ENCODE measurements at regions not wholly inside any gene's neighbourhood (a gene's known extent, or its start where the extent isn't known, plus 50 kb on each side); places are given as distances from the start of the nearest gene placed in this dataset.

DNA sequence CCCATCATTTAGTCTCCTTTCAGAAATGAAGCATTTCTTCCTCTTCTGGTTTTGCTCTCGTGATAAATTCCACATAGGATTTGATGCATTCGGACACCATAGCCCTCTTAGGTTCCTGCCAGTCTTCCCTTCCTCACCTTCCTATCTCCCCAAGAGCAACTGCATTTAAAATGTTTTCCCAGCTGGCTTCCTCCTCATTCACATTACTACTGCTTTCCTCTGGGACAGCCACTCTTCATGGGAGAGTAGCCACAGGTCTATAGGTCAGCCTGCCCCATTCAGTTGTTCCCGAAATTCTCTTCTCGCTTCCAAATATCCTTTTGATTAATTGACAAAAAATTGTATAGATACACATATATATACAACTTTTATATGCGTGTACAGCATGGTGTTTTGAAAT lies 214.2 kb upstream of the PDE10A start:
- DNase-seq (ENCODE audit: low spot score) = no peak

DNA sequence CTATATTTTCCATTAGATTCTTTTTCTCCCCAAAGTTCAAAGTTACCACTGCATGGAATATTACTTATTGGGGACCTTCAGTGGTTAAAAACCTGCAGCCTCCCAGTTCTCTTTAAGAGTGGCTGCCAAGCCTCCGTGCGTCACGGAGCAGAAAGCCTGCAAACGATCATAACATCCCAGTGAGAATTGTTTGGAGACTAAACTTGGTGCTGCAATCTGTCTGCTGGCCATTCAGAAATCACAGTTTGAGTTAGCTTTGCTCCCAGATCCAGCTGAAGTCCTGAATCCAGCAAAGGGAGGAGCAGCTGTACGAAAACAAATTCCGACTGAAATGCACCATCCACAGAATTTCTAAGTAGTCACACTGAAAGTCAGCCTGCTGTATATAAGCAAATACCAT lies 213.5 kb upstream of the PDE10A start:
- no peak for DNase-seq (ENCODE audit: low spot score)

DNA sequence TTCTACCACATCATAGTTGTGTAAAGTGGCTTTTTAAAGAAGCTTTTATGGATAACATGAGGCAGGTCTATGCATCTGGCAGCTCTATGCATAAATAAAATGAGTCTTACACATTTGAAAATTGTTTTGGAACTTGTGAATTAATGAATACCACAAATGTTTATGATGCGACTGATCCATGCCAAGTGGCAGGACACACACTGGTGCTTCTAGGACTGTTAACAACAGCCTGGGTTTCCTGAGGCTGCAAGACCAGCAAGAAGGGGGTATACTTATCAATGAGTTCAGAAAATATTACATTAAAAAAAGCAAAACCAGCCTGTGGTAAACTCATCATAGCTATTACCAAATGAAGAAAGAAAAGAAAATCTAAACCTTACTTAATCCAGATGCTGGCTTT lies 212.9 kb upstream of the PDE10A start:
- DNase-seq (ENCODE audit: low spot score) = no peak

DNA sequence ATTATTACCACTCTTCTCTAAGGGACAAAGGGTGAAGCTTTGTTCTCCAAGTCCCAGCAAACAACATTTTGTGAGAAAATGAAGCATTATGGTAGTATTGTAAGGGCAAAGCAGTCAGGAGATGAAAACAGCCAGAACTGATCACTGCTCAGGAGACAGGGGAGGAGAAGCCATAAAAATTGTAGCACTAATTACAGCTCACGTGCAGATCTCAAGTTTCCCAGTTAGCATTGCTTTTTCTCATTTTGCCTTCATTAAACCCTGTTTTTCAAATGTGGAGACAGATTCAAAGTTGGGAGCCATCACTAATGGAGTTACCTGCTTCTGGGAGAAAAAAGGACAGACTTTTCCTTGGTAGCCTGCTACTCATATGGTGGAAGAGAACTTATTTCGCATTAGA lies 210.9 kb upstream of the PDE10A start:
- DNase-seq (ENCODE audit: low spot score) = no peak

DNA sequence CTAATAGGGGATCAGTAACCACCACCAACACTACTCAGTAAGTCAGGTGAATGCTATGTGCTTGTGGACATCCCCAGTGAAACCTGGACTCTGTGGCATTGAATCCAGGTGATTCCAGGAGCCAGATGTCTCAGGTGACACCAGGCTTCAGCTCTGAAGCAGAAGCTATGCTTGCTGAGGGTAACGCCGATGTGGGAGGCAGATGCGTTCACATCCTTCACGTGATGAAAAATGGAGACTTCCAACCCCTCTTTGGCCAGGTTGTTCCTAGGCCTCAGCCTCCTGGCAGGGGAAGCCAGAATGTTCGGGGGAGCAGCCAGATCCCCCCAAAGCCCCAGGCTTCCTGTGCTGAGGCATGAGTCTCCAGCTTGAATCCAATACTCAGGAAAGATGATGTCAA lies 209.8 kb upstream of the PDE10A start:
- no peak for DNase-seq (ENCODE audit: low spot score)

DNA sequence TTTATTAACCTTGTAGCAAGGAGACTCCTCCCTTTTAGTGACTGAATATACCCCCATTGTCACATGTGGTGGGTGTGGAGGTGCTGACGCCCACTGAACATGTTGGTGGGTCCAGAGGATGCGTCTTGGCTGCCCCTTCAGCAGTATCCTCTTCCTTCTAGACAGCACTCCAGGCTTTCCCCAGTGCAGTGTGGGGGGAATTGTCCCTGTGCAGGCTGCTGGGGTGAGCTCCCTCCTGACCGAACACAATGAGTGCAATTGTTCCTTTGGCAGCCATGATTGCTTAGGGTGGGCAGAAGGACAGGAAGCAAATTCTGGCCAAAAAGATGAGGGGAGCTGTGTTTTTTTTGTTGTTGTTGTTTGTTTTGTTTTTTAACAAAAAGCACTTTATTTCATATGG lies 209.3 kb upstream of the PDE10A start:
- DNase-seq (ENCODE audit: low spot score) = no peak

DNA sequence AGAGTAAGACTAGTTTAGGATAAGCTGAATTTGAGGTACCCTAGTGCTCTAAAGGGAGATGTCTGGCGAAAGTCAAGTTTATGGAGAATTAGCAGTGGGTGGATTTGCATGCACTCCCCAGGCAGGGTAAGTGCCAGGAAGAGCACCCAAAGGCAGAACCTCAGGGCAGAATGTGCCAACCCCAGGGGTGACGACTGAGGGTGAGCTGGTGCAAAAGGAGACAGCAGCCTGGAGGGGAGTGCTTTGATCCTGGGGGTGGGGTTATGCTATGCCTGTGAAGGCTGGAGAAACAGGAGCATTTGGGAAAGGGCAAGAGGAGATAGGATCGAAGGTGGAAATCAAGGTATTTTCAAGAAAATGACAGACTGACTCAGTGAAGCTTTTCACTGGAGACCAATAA lies 208.5 kb upstream of the PDE10A start:
- DNase-seq (ENCODE audit: low spot score) = no peak

DNA sequence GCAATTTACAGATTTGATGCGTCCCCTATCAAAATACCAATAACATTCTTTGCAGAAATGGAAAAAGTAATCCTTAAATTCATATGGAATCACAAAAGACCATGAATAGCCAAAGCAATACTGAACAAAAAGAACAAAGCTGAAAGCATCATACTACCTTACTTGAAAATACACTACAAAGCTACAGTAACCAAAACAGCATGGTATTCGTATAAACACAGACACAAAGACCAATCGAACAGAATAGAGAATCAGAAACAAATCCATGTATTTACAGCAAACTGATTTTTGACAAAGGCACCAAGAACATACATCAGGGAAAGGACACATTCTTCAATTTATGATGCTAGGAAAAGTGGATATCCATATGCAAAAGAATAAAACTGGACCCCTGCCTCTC lies 206.5 kb upstream of the PDE10A start:
- DNase-seq (ENCODE audit: low spot score) = no peak

DNA sequence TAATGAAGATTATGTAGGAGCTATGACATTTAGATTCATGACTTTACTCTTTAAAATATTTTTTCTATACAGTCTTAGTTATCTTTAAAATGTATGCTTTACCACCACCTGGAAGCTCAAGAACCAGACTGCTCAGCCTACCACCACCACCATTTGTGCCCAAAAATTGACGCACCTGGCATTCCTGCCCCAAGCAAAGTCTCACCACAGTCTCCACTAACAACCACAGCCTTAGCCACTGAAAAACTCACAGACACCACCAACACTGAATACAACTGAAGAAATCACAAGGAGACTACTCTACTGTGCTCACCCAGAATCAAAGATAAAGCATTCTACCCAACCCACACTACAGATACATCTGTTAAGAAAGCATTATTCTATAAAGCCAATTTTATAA lies 201.9 kb upstream of the PDE10A start:
- no peak for DNase-seq (ENCODE audit: low spot score)

DNA sequence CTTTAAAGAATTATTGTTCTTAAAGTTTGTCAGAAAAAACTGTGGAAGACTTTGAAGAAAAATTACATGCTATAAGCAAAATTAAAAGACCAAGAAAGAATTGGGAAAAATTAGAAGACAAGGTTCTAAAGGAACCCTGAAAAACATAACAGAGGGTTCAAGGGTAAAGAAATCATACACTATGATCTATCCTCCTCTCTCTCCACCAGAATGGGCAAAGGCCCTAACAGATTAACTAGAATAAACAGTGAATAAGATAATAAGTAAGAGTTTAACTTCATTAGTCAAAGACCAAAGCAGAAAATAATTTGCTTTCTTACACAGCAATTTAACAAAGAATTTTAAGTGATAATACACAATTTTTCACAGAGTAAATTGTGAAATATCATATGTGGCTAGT lies 201.2 kb upstream of the PDE10A start:
- DNase-seq (ENCODE audit: low spot score) = no peak

DNA sequence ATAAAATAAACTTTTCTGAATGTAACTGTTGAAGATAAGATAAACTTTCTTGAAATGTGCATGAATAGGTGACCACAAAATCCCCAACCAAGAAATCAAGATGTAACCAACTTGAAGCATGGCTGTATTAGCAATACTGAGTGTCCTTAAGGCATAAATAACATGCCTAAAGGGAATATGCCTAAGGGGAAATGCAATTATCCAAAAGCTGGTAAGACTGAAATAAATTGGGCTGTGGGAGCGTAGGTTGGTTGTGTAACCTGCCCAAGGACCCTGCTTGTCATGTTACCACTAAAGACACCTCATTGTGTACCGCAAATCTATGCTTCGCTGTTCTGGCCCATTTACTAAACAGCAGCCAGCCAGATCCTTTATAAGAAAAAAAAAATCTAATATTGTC lies 200.8 kb upstream of the PDE10A start:
- DNase-seq (ENCODE audit: low spot score) = no peak

DNA sequence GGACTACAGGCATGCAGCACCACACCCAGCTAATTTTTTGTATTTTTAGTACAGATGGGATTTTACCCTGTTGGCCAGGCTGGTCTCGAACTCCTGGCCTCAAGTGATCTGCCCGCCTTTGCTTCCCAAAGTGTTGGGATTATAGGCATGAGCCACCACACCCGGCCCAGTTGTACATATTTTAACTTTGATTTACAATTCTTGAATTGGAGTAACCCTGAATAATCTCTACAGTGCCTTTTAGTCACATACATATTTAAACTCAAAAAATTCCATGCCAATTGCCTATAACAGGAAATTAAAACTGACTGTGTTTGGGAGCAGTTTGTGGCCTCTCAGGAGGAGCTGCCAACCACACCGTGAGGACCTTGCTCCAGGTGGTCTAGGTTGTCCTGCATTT lies 199.8 kb upstream of the PDE10A start:
- no peak for DNase-seq (ENCODE audit: low spot score)

DNA sequence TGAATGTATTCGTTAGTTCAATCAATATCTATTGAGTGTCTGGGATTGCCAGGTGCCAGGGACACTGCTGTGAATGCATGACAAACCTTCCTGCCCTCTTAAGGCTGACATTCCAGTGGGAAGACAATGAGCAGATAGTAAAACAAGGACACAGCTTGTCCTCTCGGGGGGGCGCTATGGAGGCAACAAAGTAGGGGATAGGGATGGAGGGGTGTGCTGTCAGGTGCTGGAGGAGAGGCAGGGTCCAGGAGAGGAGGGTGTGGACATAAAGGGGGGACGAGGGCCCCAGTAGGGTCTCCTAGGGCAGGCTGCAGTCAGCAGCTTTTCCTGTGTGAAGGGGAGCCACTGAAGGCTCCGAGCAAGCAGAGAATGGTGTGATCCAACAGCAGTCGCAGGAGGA lies 198.2 kb upstream of the PDE10A start:
- no peak for DNase-seq (ENCODE audit: low spot score)

DNA sequence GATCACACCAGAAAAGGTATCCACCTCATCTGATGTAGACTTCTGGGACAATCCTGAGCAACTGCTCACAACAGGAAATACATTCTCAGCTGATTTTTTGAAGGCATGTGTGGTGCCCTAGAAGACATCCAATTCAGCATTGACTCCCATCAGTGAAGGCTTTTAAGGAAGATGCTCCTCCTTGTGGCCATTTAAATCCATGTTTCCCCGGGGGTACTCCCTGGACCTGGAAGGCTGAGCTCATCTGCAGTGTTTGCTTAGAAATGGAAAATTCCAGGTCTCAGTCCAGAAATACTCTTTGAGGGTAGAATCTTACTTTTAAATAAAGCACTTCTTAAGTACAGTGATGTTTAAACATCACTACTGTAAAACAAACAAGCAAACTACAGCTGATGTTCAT lies 195.5 kb upstream of the PDE10A start:
- DNase-seq (ENCODE audit: low spot score) = peak; percentile 11

DNA sequence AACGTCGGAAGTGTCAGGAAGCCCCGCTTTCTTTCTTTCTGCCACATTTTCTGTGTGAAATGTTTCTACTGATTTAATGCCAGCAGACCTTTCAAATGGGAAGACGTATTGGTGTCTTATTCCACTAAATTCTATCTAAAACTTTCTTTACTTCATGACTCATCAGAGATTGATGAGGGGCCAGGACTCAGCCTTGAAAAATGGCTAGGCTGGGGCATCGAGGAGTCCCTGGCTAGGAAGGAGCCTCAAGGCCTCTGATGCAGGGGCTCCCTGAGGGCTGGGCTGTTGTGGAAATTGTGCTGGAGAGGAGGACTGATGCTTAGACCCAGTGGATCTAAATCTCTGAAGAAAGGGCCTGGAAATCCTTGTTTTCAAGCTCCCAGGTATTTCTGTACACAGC lies 192.8 kb upstream of the PDE10A start:
- DNase-seq (ENCODE audit: low spot score) = no peak

DNA sequence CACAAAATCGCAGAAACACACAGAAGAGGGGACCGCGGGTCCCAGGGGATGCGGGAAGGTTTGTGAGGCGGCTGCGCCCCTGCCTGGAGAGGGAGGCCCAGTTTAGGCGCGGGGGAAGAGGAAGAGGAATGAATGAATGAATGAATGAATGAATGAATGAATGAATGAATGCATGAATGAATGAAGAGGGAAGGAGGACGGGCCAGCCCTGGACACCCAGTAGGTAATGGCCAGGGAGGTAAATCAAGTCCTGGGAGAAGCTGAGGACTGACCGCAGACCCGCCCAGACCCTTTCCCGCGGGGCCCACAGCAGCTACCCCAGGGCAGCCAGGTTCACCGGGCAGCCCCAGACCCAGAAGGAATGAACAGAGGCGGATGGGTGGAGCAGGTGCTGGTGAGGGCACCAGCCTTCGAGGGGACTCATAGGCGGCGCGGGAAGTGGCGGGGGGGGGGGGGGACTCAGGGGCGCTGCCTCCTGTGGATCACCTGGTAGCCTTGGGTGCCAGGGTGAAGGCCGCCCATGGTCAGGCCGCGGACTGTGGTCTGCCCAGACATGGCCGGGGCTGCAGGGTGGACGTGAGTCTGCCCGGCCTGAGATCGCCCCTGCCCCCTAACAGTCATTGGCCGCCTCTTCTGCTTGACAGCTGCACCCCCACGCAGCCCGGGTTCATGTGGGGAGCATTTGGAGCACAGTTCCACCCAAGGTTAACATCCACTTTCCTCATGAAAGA lies 192.0 kb upstream of the PDE10A start:
- no peak for DNase-seq (ENCODE audit: low spot score)

DNA sequence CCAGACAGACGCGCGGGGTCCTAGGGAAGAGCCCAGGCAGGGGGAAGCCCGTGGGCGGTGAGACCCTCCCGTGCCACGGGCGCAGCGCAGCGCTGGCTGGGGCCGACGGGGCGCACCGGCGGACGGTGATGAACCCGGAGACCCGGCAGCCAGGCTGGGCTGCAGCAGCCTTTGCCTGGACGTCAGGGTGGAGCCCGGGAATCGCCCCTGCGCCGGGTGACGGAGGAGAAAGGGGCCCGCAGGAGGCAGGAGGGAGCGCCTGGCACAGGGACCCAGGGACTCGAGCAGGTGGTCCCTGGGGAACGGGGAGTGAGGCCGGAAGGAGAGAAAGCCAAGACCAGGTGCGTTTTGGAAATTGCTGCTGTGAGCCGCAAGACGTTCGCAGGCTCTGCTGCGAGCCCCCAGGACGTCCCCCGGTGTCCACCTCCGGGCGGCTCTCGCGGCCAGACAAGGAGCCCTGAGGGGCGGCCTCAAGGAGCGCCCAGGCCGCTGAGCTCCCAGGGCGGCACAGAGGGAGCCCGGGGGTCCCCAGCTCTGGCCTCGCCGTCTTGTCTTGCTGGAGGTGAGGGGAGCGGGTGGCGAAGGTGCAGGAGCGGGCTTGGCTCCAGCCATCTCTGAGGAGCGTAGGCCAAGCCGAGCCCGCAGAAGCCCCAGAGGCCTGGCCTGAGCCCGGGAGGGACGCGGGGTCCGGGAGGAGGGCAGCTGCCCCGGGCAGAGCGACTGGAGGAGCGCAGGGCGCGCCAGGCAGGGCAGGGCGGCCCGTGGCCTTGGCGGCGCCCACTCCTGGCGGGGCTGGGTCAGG lies 191.2 kb upstream of the PDE10A start:
- DNase-seq (ENCODE audit: low spot score) = no peak

DNA sequence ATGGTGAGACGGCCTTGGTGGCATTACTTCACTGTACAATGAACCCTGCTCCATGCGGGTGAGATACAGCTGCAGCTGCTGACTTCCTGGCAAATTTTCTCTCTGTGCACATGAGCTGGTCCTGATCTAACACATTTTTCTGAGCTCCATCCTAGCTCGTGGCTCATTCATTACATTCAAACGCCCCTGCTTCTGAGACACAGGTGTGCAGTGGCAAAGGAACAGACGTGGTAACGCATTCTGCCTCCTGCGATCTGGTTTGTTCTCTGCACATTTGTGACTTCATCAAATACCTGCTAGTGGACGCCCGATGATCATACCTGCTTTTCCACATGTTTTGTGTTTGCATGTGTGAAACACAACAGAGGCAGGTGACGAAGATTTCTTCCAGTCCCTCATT lies 189.6 kb upstream of the PDE10A start:
- no peak for DNase-seq (ENCODE audit: low spot score)

DNA sequence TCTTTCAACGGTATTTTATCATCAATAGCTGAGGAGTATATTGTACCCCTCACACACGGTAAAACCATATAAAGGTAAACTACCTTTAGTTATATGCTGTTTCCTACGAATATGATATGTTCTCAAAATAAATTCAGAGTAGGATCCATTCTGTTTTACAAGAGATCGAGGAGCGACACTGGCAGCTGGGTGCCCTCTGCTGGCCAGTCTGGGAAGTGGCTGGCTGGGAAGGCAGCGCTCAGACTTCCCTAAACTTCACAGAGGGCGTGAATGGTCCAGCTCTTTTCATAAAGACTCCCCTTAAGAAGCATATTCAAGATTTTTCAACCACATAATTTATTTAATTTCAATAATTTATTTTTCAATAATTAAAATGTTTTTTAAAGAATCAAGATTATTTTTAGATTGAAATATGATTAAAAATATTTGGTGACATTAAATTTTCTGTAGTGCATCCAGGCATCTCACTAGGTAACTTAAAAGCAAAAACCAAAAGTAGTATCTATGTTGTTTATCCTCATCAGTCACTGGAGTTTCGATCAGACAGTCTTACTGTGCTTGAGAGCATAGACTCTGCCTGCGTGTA lies 187.5 kb upstream of the PDE10A start:
- DNase-seq (ENCODE audit: low spot score) = peak; percentile 58

DNA sequence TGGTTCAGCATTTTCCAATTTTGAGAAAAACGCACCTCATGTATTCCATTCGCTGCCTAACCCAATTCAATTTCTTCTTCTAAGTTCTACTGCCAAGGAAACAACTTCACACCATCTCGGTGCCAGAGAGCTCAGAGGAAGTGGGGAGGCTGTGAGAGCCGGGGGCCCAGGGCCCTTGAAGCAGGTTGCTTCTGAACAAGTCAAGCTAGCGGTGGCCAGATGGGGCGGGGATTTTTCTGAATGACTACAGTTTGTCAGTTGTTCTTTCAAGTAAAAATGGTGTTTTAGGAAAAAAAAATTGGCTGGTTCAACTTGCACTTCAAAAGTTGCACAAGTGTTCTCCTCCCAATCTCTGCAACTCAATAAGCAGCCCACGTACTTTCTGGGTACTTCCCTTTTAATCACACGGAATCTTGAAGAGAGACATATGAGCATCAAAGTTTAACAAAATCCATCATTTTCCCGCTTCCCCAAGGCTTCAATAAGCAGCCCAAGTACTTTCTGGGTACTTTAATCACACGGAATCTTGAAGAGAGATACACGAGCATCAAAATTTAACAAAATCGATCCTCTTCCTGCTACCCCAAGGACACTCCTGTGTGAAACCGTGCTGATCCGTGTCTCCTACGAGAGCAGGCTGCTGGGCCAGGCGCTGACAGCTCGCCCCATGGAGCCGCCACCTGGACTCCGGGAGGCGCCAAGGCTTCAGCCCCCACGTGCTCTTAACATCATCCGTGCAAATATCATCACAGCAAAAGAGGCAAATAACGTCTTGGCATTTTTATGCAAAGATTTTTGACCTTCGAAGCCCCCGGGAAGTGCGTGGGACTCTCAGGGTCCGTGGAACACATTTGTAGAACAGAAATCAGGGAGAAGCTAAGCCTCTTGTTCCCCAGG lies 186.7 kb upstream of the PDE10A start:
- no peak for DNase-seq (ENCODE audit: low spot score)

DNA sequence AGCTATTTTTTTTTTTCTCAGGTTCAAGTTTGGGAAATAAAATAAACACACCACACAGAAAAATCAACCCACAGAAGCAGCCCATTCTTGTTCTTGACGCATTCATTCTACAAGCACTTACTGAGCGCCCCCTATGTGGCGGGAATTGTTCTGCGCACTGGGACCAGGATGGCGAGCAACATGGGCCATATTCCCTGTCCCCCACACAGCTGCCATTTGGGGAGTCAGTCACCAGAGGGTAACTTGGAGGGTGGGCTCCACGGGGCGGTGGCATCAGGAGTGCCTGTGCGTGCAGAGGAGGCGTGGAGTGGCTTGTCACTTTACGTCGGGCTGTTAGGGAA lies 185.0 kb upstream of the PDE10A start:
- DNase-seq (ENCODE audit: low spot score) = no peak

DNA sequence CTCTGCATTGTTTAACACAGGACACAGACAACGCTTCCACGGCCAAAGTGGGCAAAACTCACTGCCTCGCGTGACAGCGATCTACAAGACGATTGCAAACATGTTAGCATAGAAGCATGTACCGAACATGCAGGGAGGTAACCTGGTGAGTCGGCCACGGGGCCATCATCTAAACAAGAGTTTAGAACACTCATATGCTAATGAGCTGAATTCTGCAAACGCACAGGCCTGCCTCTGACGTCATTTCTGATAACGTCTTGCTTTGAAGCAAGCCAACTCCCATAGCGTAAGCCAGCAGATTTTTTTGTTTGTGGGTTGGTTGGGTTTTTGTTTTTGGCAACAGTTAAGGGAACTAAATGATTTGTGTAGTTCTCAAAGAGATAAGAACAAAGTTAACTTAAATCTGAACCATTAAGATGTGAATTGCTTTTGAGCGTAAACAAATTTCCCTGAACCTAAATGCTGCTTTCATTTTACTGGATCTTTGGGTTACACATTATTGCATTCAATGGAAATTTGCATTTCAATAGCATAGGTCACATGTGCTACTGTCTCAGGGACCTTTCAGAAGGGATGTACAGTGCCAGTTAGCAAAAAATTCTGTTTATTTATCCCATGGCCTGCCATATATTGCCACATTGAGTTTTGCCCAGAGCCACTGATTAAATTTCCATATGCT lies 184.5 kb upstream of the PDE10A start:
- DNase-seq (ENCODE audit: low spot score) = no peak
